Left ventricle myocardium inferior (tissue), 1 donor: ENCODE measurements at regions not wholly inside any gene's neighbourhood (a gene's known extent, or its start where the extent isn't known, plus 50 kb on each side); places are given as distances from the start of the nearest gene placed in this dataset.

ENCODE experiments used
- DNase-seq: peaks from one replicate; pipeline ENCODE4 v3.0.0-alpha.2; 2020
- H3K27ac ChIP-seq: fragments of 200-600 bp; replicated peaks from 2 replicates; pipeline ENCODE4 v1.8.0; 2021
- H3K27me3 ChIP-seq: fragments of 200-600 bp; 2 replicates; pipeline ENCODE4 v1.8.0; 2021; ENCODE audit warnings: low read depth
- H3K36me3 ChIP-seq: fragments of 200-600 bp; 2 replicates; pipeline ENCODE4 v1.8.0; 2021
- H3K4me1 ChIP-seq: fragments of 200-600 bp; 2 replicates; pipeline ENCODE4 v1.8.0; 2021
- H3K4me3 ChIP-seq: fragments of 200-600 bp; 2 replicates; pipeline ENCODE4 v1.8.0; 2021; ENCODE audit warnings: mild to moderate bottlenecking, moderate library complexity
- H3K9me3 ChIP-seq: fragments of 200-600 bp; replicated peaks from 2 replicates; pipeline ENCODE4 v1.8.0; 2021
- CTCF ChIP-seq: fragments of 200-600 bp; IDR thresholded peaks from 2 replicates; pipeline ENCODE4 v1.8.0; 2021; ENCODE audit warnings: antibody characterized with exemption, mild to moderate bottlenecking, borderline replicate concordance
- intact Hi-C: fragments of 100-400 bp; cut with micrococcal nuclease; formaldehyde crosslinking; loops from one replicate; pipeline ENCODE4 v1.11.0; 2022
- donor health status: DM: no; HTN: yes; CAD: no; lungs with severe emphysema.

GRCh38 chrY:19051021-19051420 lies 277.5 kb upstream of the HSFY2 start:
- intact Hi-C loops: no loop called here

GRCh38 chrY:19042984-19043442 lies 269.5 kb upstream of the HSFY2 start:
- Histone ChIP-seq H3K4me3 (no peak overlapping the region), H3K9me3 (no peaks in the 10 kb centered on the region), H3K4me1 (no peaks in the 10 kb centered on the region), H3K27me3 (no peaks in the 10 kb centered on the region), H3K27ac (no peak overlapping the region), H3K36me3 (no peaks in the 10 kb centered on the region)
- intact Hi-C loops: no loop called here
- no peak for TF ChIP-seq CTCF
- no peak for DNase-seq

More at GRCh38 chrY:19051021-19051420, 277.5 kb upstream of the HSFY2 start:
- Histone ChIP-seq H3K27ac (no peak overlapping the region), H3K9me3 (no peaks in the 10 kb centered on the region), H3K4me1 (peaks cover 6% of the 10 kb centered on the region), H3K27me3 (no peaks in the 10 kb centered on the region), H3K36me3 (no peaks in the 10 kb centered on the region), H3K4me3 (no peak overlapping the region)
- DNase-seq: no peak
- no peak for TF ChIP-seq CTCF

GRCh38 chrY:19042306-19042958 lies 268.9 kb upstream of the HSFY2 start:
- TF ChIP-seq CTCF: no peak
- H3K27me3 ChIP-seq: no peaks in the 10 kb centered on the region
- H3K9me3 ChIP-seq: no peaks in the 10 kb centered on the region
- H3K4me3 ChIP-seq: no peak overlapping the region
- no peak for DNase-seq
- intact Hi-C loops: no loop called here
- H3K27ac ChIP-seq: no peak overlapping the region
- no peaks in the 10 kb centered on the region for H3K4me1 ChIP-seq
- H3K36me3 ChIP-seq: no peaks in the 10 kb centered on the region

GRCh38 chrY:19026631-19027030 lies 253.1 kb upstream of the HSFY2 start:
- no peak for TF ChIP-seq CTCF

GRCh38 chrY:19023934-19024333 lies 250.4 kb upstream of the HSFY2 start:
- TF ChIP-seq CTCF: no peak
- intact Hi-C loops: no loop called here
- Histone ChIP-seq H3K27me3 (no peaks in the 10 kb centered on the region), H3K4me3 (no peak overlapping the region), H3K36me3 (no peaks in the 10 kb centered on the region), H3K4me1 (no peaks in the 10 kb centered on the region), H3K27ac (no peak overlapping the region), H3K9me3 (no peaks in the 10 kb centered on the region)
- no peak for DNase-seq

More at GRCh38 chrY:19026631-19027030, 253.1 kb upstream of the HSFY2 start:
- Histone ChIP-seq H3K9me3 (no peaks in the 10 kb centered on the region), H3K36me3 (no peaks in the 10 kb centered on the region), H3K27ac (no peak overlapping the region), H3K4me1 (no peaks in the 10 kb centered on the region), H3K4me3 (no peak overlapping the region), H3K27me3 (no peaks in the 10 kb centered on the region)
- intact Hi-C loops: no loop called here
- no peak for DNase-seq
